Liver (tissue), 8 donors: ENCODE measurements at regions not wholly inside any gene's neighbourhood (a gene's known extent, or its start where the extent isn't known, plus 50 kb on each side); places are given as distances from the start of the nearest gene placed in this dataset.

Source experiments
- DNase-seq: peaks from one replicate; pipeline ENCODE4 v3.0.0-alpha.2; 2017; ENCODE audit warnings: low spot score
- H3K27ac ChIP-seq, 2 donors: one replicate each; pipeline ENCODE4 v1.7.0; 2013; ENCODE audit warnings: inconsistent platforms in 2 of 2, low read length in 2 of 2, control low read depth in 1 of 2, low read depth in 1 of 2, mild to moderate bottlenecking in 1 of 2
- H3K27me3 ChIP-seq, 4 donors: one replicate each; pipeline versions ENCODE4 v1.6.1 to v1.7.0; 2013; ENCODE audit warnings: low read length in 3 of 4, inconsistent platforms in 1 of 4, mild to moderate bottlenecking in 1 of 4, moderate library complexity in 1 of 4; ENCODE audit not compliant: control insufficient read depth in 4 of 4, insufficient read depth in 4 of 4
- H3K36me3 ChIP-seq, 4 donors: one replicate each; pipeline versions ENCODE4 v1.6.1 to v1.7.0; 2013; ENCODE audit warnings: low read length in 3 of 4, mild to moderate bottlenecking in 3 of 4, low read depth in 1 of 4, moderate library complexity in 1 of 4; ENCODE audit not compliant: control insufficient read depth in 4 of 4, insufficient read depth in 3 of 4
- H3K4me1 ChIP-seq, 4 donors: one replicate each; pipeline versions ENCODE4 v1.6.1 to v1.7.0; 2013; ENCODE audit warnings: low read length in 3 of 4, mild to moderate bottlenecking in 3 of 4, moderate library complexity in 1 of 4; ENCODE audit not compliant: control insufficient read depth in 4 of 4, insufficient read depth in 4 of 4
- H3K4me3 ChIP-seq, 3 donors: one replicate each; pipeline versions ENCODE4 v1.6.1 to v1.7.0; 2013; ENCODE audit warnings: low read length in 3 of 3, control low read depth in 1 of 3, low read depth in 1 of 3, mild to moderate bottlenecking in 1 of 3
- H3K9ac ChIP-seq, 2 donors: one replicate each; pipeline ENCODE4 v1.7.0; 2013; ENCODE audit warnings: low read length in 2 of 2, mild to moderate bottlenecking in 2 of 2, moderate library complexity in 2 of 2, control low read depth in 1 of 2, low read depth in 1 of 2
- H3K9me3 ChIP-seq, 4 donors: one replicate each; pipeline versions ENCODE4 v1.6.1 to v1.7.0; 2013; ENCODE audit warnings: low read length in 3 of 4; ENCODE audit not compliant: control insufficient read depth in 4 of 4
- ATF3 ChIP-seq: IDR thresholded peaks from 2 replicates; pipeline ENCODE4 v1.6.1; 2016; ENCODE audit warnings: antibody characterized with exemption
- CTCF ChIP-seq: fragments of 150-350 bp; IDR thresholded peaks from 2 replicates; pipeline ENCODE4 v1.5.1; 2017; ENCODE audit warnings: improper control_type of control experiment, low read depth, low read length; ENCODE audit not compliant: missing input control
- EGR1 ChIP-seq, 2 donors: IDR thresholded peaks; 2 replicates each; pipeline ENCODE4 v1.6.1; 2016 to 2018; ENCODE audit warnings: antibody characterized with exemption in 2 of 2, low read depth in 2 of 2
- FOXA1 ChIP-seq: IDR thresholded peaks from 2 replicates; pipeline ENCODE4 v1.6.1; 2016; ENCODE audit warnings: antibody characterized with exemption
- FOXA2 ChIP-seq: IDR thresholded peaks from 2 replicates; pipeline ENCODE4 v1.6.1; 2016; ENCODE audit warnings: antibody characterized with exemption
- GABPA ChIP-seq, 2 donors: IDR thresholded peaks in 1 of 2; conservative IDR thresholded peaks in 1 of 2; 2 replicates each; pipeline ENCODE4 v1.6.1; 2016; ENCODE audit warnings: antibody characterized with exemption in 2 of 2, mild to moderate bottlenecking in 1 of 2, moderate library complexity in 1 of 2
- HNF4A ChIP-seq, 2 donors: conservative IDR thresholded peaks; 2 replicates each; pipeline ENCODE4 v1.6.1; 2016; ENCODE audit warnings: antibody characterized with exemption in 2 of 2, mild to moderate bottlenecking in 2 of 2
- HNF4G ChIP-seq: IDR thresholded peaks from 2 replicates; pipeline ENCODE4 v1.6.1; 2016; ENCODE audit warnings: antibody characterized with exemption
- JUND ChIP-seq, 2 donors: IDR thresholded peaks; 2 replicates each; pipeline ENCODE4 v1.6.1; 2016; ENCODE audit warnings: antibody characterized with exemption in 2 of 2
- MAX ChIP-seq: IDR thresholded peaks from 2 replicates; pipeline ENCODE4 v1.6.1; 2016; ENCODE audit warnings: antibody characterized with exemption
- NR2F2 ChIP-seq: IDR thresholded peaks from 2 replicates; pipeline ENCODE4 v1.6.1; 2016; ENCODE audit warnings: antibody characterized with exemption
- RAD21 ChIP-seq, 2 donors: IDR thresholded peaks; 2 replicates each; pipeline ENCODE4 v1.6.1; 2016; ENCODE audit warnings: antibody characterized with exemption in 2 of 2, mild to moderate bottlenecking in 2 of 2
- REST ChIP-seq: IDR thresholded peaks from 2 replicates; pipeline ENCODE4 v1.6.1; 2016; ENCODE audit warnings: antibody characterized with exemption, mild to moderate bottlenecking
- RXRA ChIP-seq, 2 donors: IDR thresholded peaks; 2 replicates each; pipeline ENCODE4 v1.6.1; 2017 to 2018; ENCODE audit warnings: antibody characterized with exemption in 2 of 2, mild to moderate bottlenecking in 1 of 2
- SP1 ChIP-seq: IDR thresholded peaks from 2 replicates; pipeline ENCODE4 v1.6.1; 2018; ENCODE audit warnings: antibody characterized with exemption, mild to moderate bottlenecking
- TAF1 ChIP-seq: conservative IDR thresholded peaks from 2 replicates; pipeline ENCODE4 v1.6.1; 2016; ENCODE audit warnings: antibody characterized with exemption, mild to moderate bottlenecking
- YY1 ChIP-seq: IDR thresholded peaks from 2 replicates; pipeline ENCODE4 v1.6.1; 2016; ENCODE audit warnings: antibody characterized with exemption, mild to moderate bottlenecking
- ZBTB33 ChIP-seq: IDR thresholded peaks from 2 replicates; pipeline ENCODE4 v1.6.1; 2016; ENCODE audit warnings: antibody characterized with exemption
- WGBS: extraction: QIAGEN DNeasy Blood & Tissue Kit; methylation state at CpG from one replicate; pipeline ENCODE4 v1.1.7; 2013; 5-methylcytosine and 5-hydroxymethylcytosine counted together
- donor health status: healthy.
- donor health status: healthy.
- donor health status: healthy.
- donor health status: healthy.
- donor health status: healthy.

GRCh38 chr6:142624978-142625715 is 319.8 kb downstream of the HIVEP2 start:
- H3K4me3 ChIP-seq, result no peak overlapping the region
- H3K9ac ChIP-seq, result no peak overlapping the region
- H3K27ac ChIP-seq, result no peak overlapping the region
- no peak for DNase-seq
- no peaks in the 10 kb centered on the region for H3K4me1 ChIP-seq
- TF ChIP-seq REST (no peak), GABPA (IDR thresholded peaks at IDR 0.05 in 1 of 2, conservative IDR thresholded peaks at IDR 0.05 in 1 of 2) (no peak), RXRA (IDR thresholded peaks at IDR 0.05) (no peak), ZBTB33 (no peak), MAX (no peak), EGR1 (IDR thresholded peaks at IDR 0.05; ENCODE audit: low read depth in 2 of 2) (no peak), RAD21 (IDR thresholded peaks at IDR 0.05) (no peak), TAF1 (no peak), ATF3 (no peak), JUND (IDR thresholded peaks at IDR 0.05) (no peak), HNF4A (conservative IDR thresholded peaks at IDR 0.05) (no peak), FOXA2 (no peak), CTCF (no peak), FOXA1 (no peak), SP1 (no peak), YY1 (no peak), NR2F2 (no peak), HNF4G (no peak)
- H3K36me3 ChIP-seq, result no peaks in the 10 kb centered on the region
- 97% methylated on average over 2 of the region's 2 CpGs for WGBS
- no peaks in the 10 kb centered on the region for H3K27me3 ChIP-seq
- no peaks in the 10 kb centered on the region for H3K9me3 ChIP-seq
